IMR-90 (cell line): ENCODE measurements at regions not wholly inside any gene's neighbourhood (a gene's known extent, or its start where the extent isn't known, plus 50 kb on each side); places are given as distances from the start of the nearest gene placed in this dataset.

Experiments
- ATAC-seq: fragments of 200-7000 bp; cut with Tn5 transposase; 2 replicates; pipeline ENCODE4 v1.9.1; 2020; ENCODE audit warnings: low read depth, mild to moderate bottlenecking, moderate library complexity
- BruUV-seq: library from RNA; stranded (reverse); fragments of 400-500 nt; replicated peaks from 2 replicates; lab custom pipeline; 2021; lab: Mats Ljungman, UMichigan
- CTCF ChIA-PET: fragments of 300-600 bp; formaldehyde crosslinking; extraction: SDS; loops from one replicate; lab custom pipeline; 2021; ENCODE audit warnings: antibody characterized with exemption; lab: Yijun Ruan, JAX
- POLR2A ChIA-PET: fragments of 300-600 bp; sonication (Branson Sonifier 250); formaldehyde crosslinking; loops from one replicate; lab custom pipeline; 2022; ENCODE audit warnings: antibody characterized with exemption; ENCODE audit not compliant: unreplicated experiment; lab: Charles Lee
- DNase-seq: peaks from one replicate; pipeline ENCODE4 v3.0.0; 2013
- H2AFZ ChIP-seq: replicated peaks from 2 replicates; pipeline ENCODE3; 2013; ENCODE audit warnings: low read length, mild to moderate bottlenecking; ENCODE audit not compliant: poor library complexity
- H2AK5ac ChIP-seq: 2 replicates; pipeline ENCODE4 v1.6.1; 2013; ENCODE audit warnings: low read depth, low read length, inconsistent platforms
- H2AK9ac ChIP-seq: replicated peaks from 2 replicates; pipeline ENCODE3; 2013; ENCODE audit warnings: mild to moderate bottlenecking, low read depth, low read length, moderate library complexity; ENCODE audit not compliant: poor library complexity
- H2BK120ac ChIP-seq: 2 replicates; pipeline ENCODE4 v1.6.1; 2013; ENCODE audit warnings: low read depth, low read length, inconsistent platforms
- H2BK15ac ChIP-seq: 3 replicates; pipeline ENCODE4 v1.6.1; 2013; ENCODE audit warnings: low read depth, low read length, inconsistent platforms
- H2BK20ac ChIP-seq: 2 replicates; pipeline ENCODE4 v1.6.1; 2013; ENCODE audit warnings: low read depth, mild to moderate bottlenecking, inconsistent platforms, low read length, moderate library complexity
- H2BK5ac ChIP-seq: 2 replicates; pipeline ENCODE4 v1.6.1; 2013; ENCODE audit warnings: mild to moderate bottlenecking, low read depth, low read length, inconsistent platforms; ENCODE audit not compliant: poor library complexity, severe bottlenecking
- H3K14ac ChIP-seq: replicated peaks from 2 replicates; pipeline ENCODE4 v1.6.1; 2013; ENCODE audit warnings: low read depth, low read length, inconsistent platforms
- H3K18ac ChIP-seq: 2 replicates; pipeline ENCODE4 v1.6.1; 2013; ENCODE audit warnings: low read depth, low read length, control low read depth
- H3K23ac ChIP-seq: 2 replicates; pipeline ENCODE4 v1.6.1; 2013; ENCODE audit warnings: low read depth, low read length, inconsistent platforms
- H3K27ac ChIP-seq: 2 replicates; pipeline ENCODE4 v1.5.1; 2013; ENCODE audit warnings: mild to moderate bottlenecking, control low read depth, low read length; ENCODE audit not compliant: insufficient read depth
- H3K27me3 ChIP-seq: 2 replicates; pipeline ENCODE4 v1.6.1; 2013; ENCODE audit warnings: low read length; ENCODE audit not compliant: control insufficient read depth, insufficient read depth
- H3K36me3 ChIP-seq: 2 replicates; pipeline ENCODE4 v1.6.1; 2013; ENCODE audit warnings: low read length, mixed read lengths; ENCODE audit not compliant: control insufficient read depth, insufficient read depth
- H3K4ac ChIP-seq: 2 replicates; pipeline ENCODE4 v1.6.1; 2013; ENCODE audit warnings: low read depth, low read length, inconsistent platforms
- H3K4me1 ChIP-seq: 2 replicates; pipeline ENCODE4 v1.6.1; 2013; ENCODE audit warnings: low read length, mixed read lengths; ENCODE audit not compliant: control insufficient read depth, insufficient read depth
- H3K4me2 ChIP-seq: 2 replicates; pipeline ENCODE4 v1.6.1; 2013; ENCODE audit warnings: low read depth, mild to moderate bottlenecking, control low read depth, low read length, moderate library complexity
- H3K4me3 ChIP-seq: 2 replicates; pipeline ENCODE4 v1.5.1; 2013; ENCODE audit warnings: low read depth, mild to moderate bottlenecking, control low read depth, low read length, moderate library complexity; ENCODE audit not compliant: insufficient read depth
- H3K56ac ChIP-seq: 2 replicates; pipeline ENCODE4 v1.6.1; 2013; ENCODE audit warnings: low read length, inconsistent platforms; ENCODE audit not compliant: insufficient read depth; ENCODE audit errors: extremely low read depth
- H3K79me1 ChIP-seq, 2 experiments: 2 replicates each; pipeline ENCODE4 v1.6.1; 2013; ENCODE audit warnings: low read length in 2 of 2, inconsistent platforms in 1 of 2, low read depth in 1 of 2
- H3K9ac ChIP-seq: 2 replicates; pipeline ENCODE4 v1.6.1; 2013; ENCODE audit warnings: low read depth, low read length, control low read depth
- H3K9me1 ChIP-seq: 2 replicates; pipeline ENCODE4 v1.6.1; 2013; ENCODE audit warnings: low read length, inconsistent platforms; ENCODE audit not compliant: insufficient read depth
- H3K9me3 ChIP-seq: 2 replicates; pipeline ENCODE4 v1.6.1; 2013; ENCODE audit warnings: low read length; ENCODE audit not compliant: control insufficient read depth, insufficient read depth
- H4K20me1 ChIP-seq: 2 replicates; pipeline ENCODE4 v1.6.1; 2013; ENCODE audit warnings: low read length, inconsistent platforms; ENCODE audit not compliant: insufficient read depth
- H4K5ac ChIP-seq: 2 replicates; pipeline ENCODE4 v1.6.1; 2013; ENCODE audit warnings: mild to moderate bottlenecking, low read depth, low read length, control low read depth
- H4K8ac ChIP-seq, 2 experiments: 2 replicates each; pipeline ENCODE4 v1.6.1; 2013; ENCODE audit warnings: low read depth in 2 of 2, low read length in 2 of 2, control low read depth in 1 of 2, inconsistent platforms in 1 of 2
- H4K91ac ChIP-seq: 2 replicates; pipeline ENCODE4 v1.6.1; 2013; ENCODE audit warnings: low read depth, low read length, inconsistent platforms; ENCODE audit not compliant: insufficient read depth
- BHLHE40 ChIP-seq: fragments of 150-350 bp; IDR thresholded peaks from 2 replicates; pipeline ENCODE4 v1.6.1; 2016; ENCODE audit warnings: mild to moderate bottlenecking, low read depth, low read length
- MAZ ChIP-seq: IDR thresholded peaks from 2 replicates; pipeline ENCODE4 v1.6.1; 2012; ENCODE audit warnings: low read depth, mild to moderate bottlenecking, low read length, improper control_type of control experiment, moderate library complexity, borderline replicate concordance
- RAD21 ChIP-seq: IDR thresholded peaks from 2 replicates; pipeline ENCODE4 v1.6.1; 2012; ENCODE audit warnings: low read length, improper control_type of control experiment
- WGBS, 2 experiments: methylation state at CpG; one replicate each; pipeline versions ENCODE4 v1.1.5 to v1.1.7; 2013; ENCODE audit warnings: missing lambda C conversion rate in 2 of 2; ENCODE audit not compliant: insufficient read length in 1 of 2; ENCODE audit errors: extremely low coverage in 2 of 2; 5-methylcytosine and 5-hydroxymethylcytosine counted together
- dilution Hi-C: fragments of 300-500 bp; cut with HindIII; formaldehyde crosslinking; loops from one replicate; pipeline ENCODE4 v1.14.3; 2018; ENCODE audit warnings: low sequenced_read_pairs; ENCODE audit not compliant: unreplicated experiment
- in situ Hi-C: fragments of 300-500 bp; cut with MboI; formaldehyde crosslinking; loops from 3 replicates; pipeline ENCODE4 v1.14.3; 2019; ENCODE audit warnings: low sequenced_read_pairs, inconsistent platforms, mixed read lengths
- intact Hi-C: fragments of 100-400 bp; cut with micrococcal nuclease; formaldehyde crosslinking; loops from 2 replicates; pipeline ENCODE4 v1.10.0; 2022

- no peaks in the 10 kb centered on the region for H3K9me3 ChIP-seq
- H4K20me1 ChIP-seq, result no peaks in the 10 kb centered on the region
- H4K8ac ChIP-seq, result no peak overlapping the region
- H3K36me3 ChIP-seq, result no peaks in the 10 kb centered on the region
- DNase-seq (no peak), ATAC-seq (no peak)
- no peak overlapping the region for H4K5ac ChIP-seq
- dilution Hi-C loops (no loop called here), in situ Hi-C loops (no loop called here), intact Hi-C loops (no loop called here)
- no peak overlapping the region for H2BK15ac ChIP-seq
- H2AK5ac ChIP-seq, result no peak overlapping the region
- no peak overlapping the region for H3K4me3 ChIP-seq
- no CpG with 5 or more reads among the region's 1 CpG for WGBS, 2 experiments
- H3K27ac ChIP-seq, result no peak overlapping the region
- H3K4me1 ChIP-seq, result no peaks in the 10 kb centered on the region
- H3K56ac ChIP-seq, result no peak overlapping the region
- H3K9me1 ChIP-seq, result no peaks in the 10 kb centered on the region
- no peak overlapping the region for H4K91ac ChIP-seq
- TF ChIP-seq BHLHE40 (no peak), RAD21 (no peak), MAZ (no peak)
- H3K4me2 ChIP-seq, result no peak overlapping the region
- H2BK5ac ChIP-seq, result no peak overlapping the region
- BruUV-seq, result no TSS peak
- H3K79me1 ChIP-seq, result no peaks in the 10 kb centered on the region
- H2AK9ac ChIP-seq, result no peak overlapping the region
- H3K9ac ChIP-seq, result no peak overlapping the region
- ChIA-PET POLR2A (no interaction called here), CTCF (no interaction called here)
- H2AFZ ChIP-seq, result no peak overlapping the region
- H3K14ac ChIP-seq, result no peak overlapping the region
- H3K18ac ChIP-seq, result no peak overlapping the region
- no peak overlapping the region for H2BK120ac ChIP-seq
- H3K4ac ChIP-seq, result no peak overlapping the region
- H2BK20ac ChIP-seq, result no peak overlapping the region
- no peak overlapping the region for H3K23ac ChIP-seq
- no peaks in the 10 kb centered on the region for H3K27me3 ChIP-seq
Observed at GRCh38 chr18:29862824-29863223, 1179.7 kb downstream of the DSC3 start.
